Glomerular endothelial cell (primary cell): ENCODE measurements at regions not wholly inside any gene's neighbourhood (a gene's known extent, or its start where the extent isn't known, plus 50 kb on each side); places are given as distances from the start of the nearest gene placed in this dataset.

Experiments used
- DNase-seq: peaks from one replicate; pipeline ENCODE4 v3.0.0-alpha.2; 2011; ENCODE audit warnings: low read depth, low spot score; ENCODE audit errors: extremely low read depth

- peak; percentile 81 for DNase-seq
Observed at GRCh38 chr20:19889011-19889953, 127.9 kb upstream of the NAA20 start.

GRCh38 chr20:19890445-19891051, 126.6 kb upstream of the NAA20 start:
- DNase-seq, result no peak

- no peak for DNase-seq
Observed at GRCh38 chr20:19893356-19893755, 123.8 kb upstream of the NAA20 start.

GRCh38 chr20:19895761-19896160, 121.4 kb upstream of the NAA20 start:
- no peak for DNase-seq

GRCh38 chr20:19897891-19898290, 119.3 kb upstream of the NAA20 start:
- no peak for DNase-seq

- DNase-seq, result no peak
Observed at GRCh38 chr20:19901226-19901625, 115.9 kb upstream of the NAA20 start.

GRCh38 chr20:19903168-19903811, 113.9 kb upstream of the NAA20 start:
- no peak for DNase-seq

GRCh38 chr20:19907326-19908056, 109.7 kb upstream of the NAA20 start:
- DNase-seq, result no peak

- no peak for DNase-seq
Observed at GRCh38 chr20:19908576-19908975, 108.6 kb upstream of the NAA20 start.

- no peak for DNase-seq
Observed at GRCh38 chr20:19909725-19910124, 107.4 kb upstream of the NAA20 start.

- no peak for DNase-seq
Observed at GRCh38 chr20:19911810-19912382, 105.3 kb upstream of the NAA20 start.

- DNase-seq, result no peak
Observed at GRCh38 chr20:19913349-19913748, 103.8 kb upstream of the NAA20 start.

GRCh38 chr20:19913927-19914614, 103.1 kb upstream of the NAA20 start:
- DNase-seq, result no peak

GRCh38 chr20:19915111-19915798, 101.9 kb upstream of the NAA20 start:
- DNase-seq, result no peak

- DNase-seq, result no peak
Observed at GRCh38 chr20:19916531-19917485, 100.4 kb upstream of the NAA20 start.

- no peak for DNase-seq
Observed at GRCh38 chr20:19918965-19919329, 98.2 kb upstream of the NAA20 start.

GRCh38 chr20:19920381-19921138, 96.6 kb upstream of the NAA20 start:
- no peak for DNase-seq
